Ramos (cell line): ENCODE measurements at regions not wholly inside any gene's neighbourhood (a gene's known extent, or its start where the extent isn't known, plus 50 kb on each side); places are given as distances from the start of the nearest gene placed in this dataset.

Experiments
- in situ Hi-C: fragments of 300-500 bp; cut with MboI; formaldehyde crosslinking; loops from one replicate; pipeline ENCODE4 v1.14.3; 2022; ENCODE audit warnings: low sequenced_read_pairs; ENCODE audit not compliant: unreplicated experiment

DNA sequence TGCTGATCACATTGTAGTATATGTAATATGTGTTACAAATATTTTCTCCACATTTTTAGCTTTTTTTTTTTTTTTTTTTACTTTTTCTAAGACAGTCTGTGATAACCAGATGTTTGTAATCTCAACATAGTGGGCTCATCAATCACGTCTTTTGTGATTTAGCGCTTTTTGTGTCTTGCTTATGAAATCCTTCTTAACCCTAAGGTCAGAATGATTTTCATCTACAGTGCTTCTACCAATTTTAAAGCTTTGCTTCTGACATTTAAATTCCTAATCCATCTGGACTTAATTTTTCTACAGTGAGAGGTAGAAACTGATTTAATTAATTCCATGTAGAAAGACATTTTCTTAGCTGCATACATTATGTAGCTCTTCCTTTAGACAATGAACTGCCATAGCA lies 626.4 kb downstream of the TNS3 start:
- in situ Hi-C loops, result no loop called here

DNA sequence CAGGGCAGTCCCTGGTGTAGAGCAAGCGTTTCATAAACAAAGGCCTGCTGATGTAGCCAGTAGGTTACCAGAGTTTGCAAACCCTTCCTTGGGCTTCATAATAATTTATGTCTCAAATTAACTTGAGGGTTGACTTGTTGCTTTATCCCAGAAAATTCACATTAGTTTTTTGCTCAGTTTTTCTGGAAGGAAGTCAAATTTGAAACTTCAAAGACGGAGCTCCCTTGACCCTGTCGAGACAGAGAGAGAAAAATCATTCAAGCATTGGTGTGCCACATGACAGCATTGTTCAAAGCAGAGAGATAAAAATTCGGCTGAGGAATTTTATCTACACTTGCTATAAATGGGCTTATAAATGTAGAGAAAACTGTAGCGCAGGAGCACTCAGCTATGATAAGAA lies 627.7 kb downstream of the TNS3 start:
- in situ Hi-C loops, result no loop called here

DNA sequence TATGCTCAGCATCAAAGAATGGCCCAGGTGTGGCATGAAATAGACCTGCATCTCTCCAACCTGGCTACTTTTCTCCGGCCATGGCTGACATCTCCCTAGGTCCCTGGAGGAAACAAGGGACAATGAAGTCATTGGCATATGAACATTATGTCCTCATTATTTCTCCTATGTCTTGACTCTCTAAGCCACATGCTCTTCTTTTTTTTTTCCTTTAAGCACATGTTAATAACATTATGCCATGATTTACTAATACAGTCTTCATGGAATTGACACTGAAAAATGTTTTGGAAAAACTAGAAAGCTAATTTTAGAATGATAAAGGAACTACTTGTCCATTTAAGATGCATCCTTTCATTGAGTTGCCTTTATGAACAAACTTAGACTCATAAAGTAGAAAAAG lies 628.9 kb downstream of the TNS3 start:
- in situ Hi-C loops, result no loop called here

DNA sequence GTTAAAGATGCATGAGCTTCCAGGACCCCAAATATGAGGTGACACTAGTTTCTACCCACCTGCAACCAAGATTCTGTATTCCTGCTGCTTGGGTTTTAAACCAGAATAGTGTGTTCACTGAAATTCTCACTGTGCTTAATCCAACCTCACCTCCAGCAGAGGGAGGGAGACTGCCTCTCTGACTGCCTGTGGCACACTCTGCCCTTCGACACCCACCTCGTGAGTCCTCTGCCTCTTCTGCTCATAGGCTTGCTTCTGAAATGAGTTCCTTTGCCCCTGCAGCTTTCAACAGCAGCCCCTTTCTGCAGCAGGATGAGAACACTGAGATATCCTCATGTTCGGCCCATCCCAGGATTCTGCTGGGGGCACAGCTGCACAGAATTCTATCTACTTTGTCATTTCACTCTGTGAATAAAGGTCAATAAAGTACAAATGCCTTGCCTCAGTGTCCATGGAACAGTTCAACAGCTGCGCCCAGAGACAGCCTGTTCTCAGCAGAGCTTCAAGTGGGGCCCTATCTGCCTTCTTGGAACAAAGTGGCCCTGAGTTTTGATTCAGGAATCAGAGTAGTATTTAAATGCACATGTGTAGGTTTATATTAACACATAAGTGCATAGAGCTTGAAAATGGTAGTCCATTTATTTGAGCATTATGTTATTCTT lies 632.5 kb downstream of the TNS3 start:
- in situ Hi-C loops, result no loop called here

DNA sequence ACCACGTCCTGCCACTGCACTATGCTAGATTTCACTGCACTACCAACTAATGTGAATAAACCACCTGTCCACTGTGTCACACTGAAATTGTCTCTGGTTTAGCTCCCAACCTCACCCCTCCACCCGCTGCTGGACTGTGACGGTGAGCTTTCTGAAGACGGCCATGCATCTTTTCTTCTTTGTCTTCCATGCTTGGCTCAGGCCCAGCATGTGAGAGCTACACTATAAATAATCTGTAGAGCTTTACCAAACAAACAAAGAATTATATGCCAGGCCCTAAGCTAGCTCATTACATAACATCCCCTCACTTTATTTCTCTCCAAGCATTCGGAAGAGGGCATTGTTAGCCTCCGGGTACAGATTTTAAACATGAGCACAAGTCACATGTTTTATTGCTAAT lies 633.2 kb downstream of the TNS3 start:
- in situ Hi-C loops, result no loop called here

DNA sequence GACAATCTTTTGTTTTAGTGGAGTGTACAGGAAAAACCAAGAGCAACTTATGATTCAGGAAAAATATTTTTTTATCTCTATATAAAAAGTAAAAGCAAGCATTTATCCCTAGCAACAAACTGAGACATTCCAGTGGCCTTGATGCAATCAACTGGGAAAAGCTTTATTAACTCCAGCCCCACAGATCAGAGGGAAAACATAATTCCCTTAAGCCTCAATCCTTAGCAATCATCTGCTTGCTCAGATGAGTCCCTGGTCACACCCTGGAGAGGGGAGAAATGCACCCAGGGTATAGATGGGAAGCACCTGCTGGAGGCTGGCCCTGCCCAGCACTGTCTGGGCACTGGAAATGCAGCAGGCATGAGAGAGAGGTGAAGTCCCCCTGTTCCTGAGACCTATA lies 636.6 kb downstream of the TNS3 start:
- in situ Hi-C loops, result no loop called here

DNA sequence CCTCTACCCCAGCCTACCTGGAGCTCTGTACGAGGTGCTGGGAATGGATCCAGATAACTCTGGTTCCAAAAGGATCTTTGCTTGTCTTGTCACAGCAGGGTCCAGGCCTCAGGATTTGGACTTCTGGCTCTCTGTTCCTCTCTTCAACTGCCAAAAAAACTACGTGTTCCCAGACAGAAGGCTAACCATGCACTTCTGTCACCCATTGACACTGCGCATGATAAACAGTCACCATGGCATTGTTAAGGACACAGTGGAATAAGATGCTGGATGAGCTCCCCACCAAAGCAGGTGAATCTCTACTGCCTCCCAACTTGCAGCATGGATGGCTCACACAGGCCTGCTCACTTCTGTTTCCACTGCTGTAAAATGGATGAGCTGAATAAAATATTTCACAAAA lies 637.9 kb downstream of the TNS3 start:
- in situ Hi-C loops, result no loop called here

DNA sequence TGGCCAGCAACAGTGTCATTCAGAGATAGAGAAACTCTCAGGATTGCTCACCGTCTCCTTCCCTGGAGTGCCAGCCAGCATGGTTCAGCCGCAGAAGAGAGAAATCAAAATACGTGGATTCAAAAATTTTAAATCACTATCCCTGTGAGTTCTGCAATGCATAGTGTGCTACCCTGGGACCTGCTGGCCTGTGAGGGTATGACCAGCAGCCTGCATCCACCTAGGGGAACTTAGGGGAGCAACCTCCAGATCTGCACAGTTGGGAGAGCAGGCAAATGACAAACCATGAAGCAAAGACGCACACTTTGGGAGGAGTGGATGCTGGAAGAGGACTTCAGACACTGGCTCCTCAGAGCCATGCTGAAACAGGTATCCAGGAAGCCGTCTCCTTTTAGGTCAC lies 639.3 kb downstream of the TNS3 start:
- in situ Hi-C loops, result no loop called here

DNA sequence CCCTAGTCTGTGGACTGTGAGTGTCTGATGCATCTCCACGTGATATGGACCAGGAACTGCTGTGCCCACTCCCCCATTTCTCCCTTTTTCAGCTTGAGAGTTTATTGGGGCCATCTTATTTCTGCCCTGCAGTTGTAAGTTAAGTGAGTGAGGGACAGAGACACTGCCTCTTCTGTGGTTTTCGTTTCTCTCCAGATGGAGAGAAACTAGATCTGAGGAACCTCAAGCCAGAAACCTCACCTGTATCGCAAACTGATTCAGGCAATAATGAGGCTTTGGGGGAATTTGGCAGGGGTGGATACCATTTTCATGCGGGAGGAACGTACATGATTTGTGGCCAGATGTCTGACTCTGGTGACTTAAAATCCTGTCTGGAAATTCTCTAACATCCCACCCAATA lies 641.7 kb downstream of the TNS3 start:
- in situ Hi-C loops, result no loop called here

DNA sequence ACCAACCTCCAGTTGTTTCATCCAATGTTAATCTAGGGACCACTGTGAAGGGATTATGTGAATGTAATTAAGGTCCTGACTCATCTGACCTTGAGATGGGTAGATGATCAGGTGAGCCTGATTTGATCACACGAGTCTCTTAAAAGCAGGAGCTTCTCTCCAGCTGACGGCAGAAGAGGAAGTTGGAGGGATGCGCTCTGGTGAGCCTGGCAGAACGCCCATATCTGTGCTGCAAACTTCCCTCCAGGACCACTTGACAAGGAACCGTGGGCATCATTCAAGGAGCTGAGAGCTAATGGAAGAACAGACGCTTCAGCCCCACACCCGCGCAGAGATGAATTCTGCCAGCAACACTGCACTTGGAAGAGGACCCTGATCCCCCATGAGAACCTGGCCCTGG lies 642.4 kb downstream of the TNS3 start:
- in situ Hi-C loops, result no loop called here

DNA sequence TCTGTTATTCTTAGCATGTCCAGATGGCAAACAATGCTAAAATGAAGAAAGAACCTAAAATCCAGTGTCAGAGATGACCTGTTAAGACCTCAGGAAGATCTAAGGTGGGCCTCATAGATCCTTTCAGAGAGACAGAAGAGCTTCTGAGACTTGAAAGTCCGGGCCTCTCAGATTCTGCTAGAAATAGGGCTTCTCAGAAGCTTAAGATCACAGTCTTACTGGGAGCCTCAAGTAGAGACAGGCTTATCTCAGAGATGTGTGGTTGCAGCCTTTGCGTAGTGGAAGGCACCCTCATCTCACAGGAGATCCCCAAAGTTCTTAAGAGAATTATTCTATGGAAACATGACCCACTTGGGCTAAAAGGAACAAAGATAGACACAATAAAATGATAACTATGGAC lies 642.8 kb downstream of the TNS3 start:
- in situ Hi-C loops, result no loop called here

DNA sequence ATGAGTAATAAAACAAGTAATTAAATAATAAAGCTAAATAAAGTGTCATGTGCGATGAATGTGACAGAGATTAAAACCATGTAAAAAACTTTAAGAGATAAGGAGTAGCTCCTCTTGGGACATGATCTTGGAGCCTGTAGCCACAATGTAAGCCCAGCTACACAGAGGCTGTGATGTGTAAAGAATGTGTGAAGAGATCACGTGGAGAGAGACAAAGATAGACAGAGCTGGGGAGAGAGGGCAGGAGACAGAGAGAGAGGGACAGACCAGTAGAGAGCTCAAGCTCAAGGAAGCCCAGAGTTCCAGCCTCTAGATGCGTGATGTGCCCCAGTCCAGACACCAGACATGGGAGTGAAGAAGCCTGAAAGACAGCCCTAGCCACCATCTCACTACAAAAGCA lies 644.1 kb downstream of the TNS3 start:
- in situ Hi-C loops, result no loop called here

DNA sequence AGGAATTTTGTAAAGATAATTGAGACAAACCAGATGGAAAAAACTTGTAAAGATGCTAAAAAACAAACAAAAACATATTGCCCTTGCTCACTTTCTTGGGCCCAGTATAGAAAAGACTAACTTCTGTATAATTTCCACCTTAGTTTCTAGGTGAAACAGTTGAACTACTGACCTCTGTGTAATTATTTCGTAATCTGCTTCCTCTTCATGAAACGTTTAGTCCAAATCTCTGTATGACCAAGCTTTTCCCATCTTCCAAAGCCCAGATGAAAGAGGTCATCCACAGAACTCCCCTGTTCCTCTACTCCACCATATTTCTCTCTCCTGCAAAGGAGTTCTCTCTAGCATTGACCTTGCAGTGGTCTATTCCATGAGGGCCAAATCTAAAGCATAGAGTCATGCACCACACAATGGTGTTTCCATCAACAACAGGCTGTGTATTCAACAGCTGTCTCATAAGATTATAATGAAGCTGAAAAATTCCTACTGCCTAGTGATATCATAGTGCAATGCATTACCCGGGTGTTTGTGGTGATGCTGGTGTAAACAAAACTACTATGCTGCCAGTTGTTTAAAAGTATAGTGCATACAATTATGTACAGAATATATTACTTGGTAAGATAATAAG lies 647.6 kb downstream of the TNS3 start:
- in situ Hi-C loops, result no loop called here

DNA sequence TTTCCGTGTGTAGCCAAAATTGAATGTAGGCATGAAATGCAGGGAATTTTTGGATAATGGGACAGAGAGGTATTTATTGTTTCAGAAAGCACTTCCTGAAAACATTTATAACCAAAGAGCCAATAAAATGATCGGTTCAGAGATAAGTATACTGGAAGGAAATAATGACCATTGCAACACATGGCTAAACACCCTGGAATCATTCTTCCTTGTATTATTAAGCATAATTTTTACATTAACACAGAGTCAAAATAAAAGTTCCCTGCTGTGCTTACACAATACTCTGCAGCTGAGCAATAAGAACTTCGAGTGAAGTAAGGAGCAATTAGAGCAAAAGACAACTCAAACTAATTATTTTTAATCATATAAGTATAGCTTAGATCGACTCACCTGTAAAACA lies 648.3 kb downstream of the TNS3 start:
- in situ Hi-C loops, result no loop called here

DNA sequence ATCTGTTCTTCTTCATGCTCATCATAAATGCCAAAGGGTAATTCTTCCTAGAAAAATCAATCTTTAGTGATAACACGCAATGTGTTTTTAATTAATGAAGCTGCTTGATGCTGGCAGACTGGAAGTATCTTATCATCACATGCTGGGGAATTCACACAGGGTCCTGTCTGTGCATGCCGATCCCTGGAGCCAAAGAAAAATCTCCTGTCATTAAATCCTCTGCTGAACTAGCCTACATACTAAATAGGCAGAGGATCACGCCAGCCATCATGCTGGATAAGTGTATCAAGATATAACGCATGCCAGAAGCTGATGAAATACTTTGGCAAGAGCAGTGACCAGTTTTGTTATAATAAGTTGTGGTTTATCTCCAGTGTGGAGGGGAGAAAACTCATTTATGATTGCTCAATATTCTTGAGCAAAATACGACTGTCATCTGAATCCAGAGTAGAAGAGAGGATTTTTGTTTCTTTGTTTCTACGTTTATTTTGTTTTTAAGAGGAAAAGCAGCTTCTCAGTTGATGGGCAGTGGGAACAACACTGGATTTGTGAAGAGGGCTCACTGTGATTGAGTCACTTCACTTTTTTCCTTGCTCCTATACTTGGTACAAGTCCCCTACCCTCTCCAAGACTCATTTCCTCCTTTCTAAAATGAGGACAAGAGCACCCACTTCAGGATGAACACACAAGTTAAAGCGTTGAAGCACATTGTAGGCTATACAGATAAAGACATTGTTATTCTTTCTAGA lies 649.1 kb downstream of the TNS3 start:
- in situ Hi-C loops, result no loop called here

DNA sequence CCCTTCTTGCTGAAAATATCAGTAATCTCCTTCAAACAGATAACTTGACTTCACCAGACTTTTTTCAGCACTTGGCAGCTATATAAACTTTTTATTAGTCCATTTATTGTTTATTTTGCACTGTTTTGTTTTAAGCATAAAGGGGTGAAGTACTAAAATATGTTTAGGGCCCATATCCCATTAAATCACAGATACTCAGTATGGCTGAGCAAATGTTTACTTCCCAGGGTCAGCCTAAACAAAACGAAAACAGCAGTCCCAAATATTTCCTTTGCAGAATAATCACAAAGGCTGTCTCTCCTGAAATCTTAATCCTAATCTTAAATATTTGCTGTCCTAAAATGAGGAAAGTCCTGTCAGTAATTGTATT lies 649.6 kb downstream of the TNS3 start:
- in situ Hi-C loops, result no loop called here

DNA sequence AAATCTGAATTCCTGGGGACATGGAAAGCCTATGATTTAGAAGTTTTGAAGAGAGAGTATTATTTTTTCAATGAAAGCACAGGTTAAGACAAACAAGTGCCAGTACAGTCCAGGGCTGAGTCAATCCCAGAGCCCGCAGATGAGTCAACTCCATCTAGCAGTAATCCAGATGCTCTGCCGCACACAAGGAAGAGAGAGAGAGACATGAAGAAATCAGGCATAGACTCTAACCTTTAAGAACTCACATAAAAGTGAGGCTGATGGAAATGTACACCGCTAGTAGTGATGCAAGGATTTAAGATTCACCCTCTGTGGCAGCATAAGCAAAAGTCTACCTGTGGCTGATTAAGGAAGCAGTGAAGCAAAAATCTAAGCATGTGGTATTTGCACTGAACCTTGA lies 651.5 kb downstream of the TNS3 start:
- in situ Hi-C loops, result no loop called here

DNA sequence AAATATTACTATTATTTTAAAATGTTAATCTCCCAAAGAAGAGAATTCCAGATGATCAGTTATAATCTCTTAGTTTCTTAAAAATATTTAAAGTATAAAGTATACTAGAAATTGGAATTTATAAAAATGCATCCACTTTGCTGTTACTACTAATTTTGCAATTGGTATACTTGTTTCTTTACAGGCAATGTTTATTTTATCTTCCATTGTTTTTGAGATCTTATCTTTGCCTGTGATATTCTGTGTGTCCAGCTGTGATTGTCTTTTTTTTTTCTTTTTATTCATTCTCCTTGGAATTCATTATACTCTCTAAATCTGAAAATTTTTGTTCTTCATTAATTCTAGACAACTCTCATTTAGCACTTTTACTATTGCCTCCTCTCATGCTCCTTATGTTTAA lies 652.6 kb downstream of the TNS3 start:
- in situ Hi-C loops, result no loop called here

DNA sequence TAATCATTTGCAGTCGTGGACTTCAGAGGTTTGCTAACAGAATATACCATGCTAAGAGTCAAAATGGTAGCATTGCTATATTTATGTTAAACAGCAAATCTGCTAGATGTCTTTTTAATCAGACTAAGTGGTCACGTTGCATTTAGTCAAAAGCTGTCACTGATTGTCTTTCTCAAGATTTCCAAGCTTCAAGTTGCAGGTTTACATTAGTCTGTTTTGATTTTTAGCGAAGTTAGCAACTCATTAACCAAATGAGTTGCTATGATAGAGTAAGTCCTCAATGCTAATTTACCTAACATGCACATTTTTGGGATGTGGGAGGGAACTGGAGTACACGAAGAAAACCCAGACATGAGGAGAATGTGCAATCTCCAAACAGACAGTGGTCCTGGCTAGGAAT lies 653.2 kb downstream of the TNS3 start:
- in situ Hi-C loops, result no loop called here

DNA sequence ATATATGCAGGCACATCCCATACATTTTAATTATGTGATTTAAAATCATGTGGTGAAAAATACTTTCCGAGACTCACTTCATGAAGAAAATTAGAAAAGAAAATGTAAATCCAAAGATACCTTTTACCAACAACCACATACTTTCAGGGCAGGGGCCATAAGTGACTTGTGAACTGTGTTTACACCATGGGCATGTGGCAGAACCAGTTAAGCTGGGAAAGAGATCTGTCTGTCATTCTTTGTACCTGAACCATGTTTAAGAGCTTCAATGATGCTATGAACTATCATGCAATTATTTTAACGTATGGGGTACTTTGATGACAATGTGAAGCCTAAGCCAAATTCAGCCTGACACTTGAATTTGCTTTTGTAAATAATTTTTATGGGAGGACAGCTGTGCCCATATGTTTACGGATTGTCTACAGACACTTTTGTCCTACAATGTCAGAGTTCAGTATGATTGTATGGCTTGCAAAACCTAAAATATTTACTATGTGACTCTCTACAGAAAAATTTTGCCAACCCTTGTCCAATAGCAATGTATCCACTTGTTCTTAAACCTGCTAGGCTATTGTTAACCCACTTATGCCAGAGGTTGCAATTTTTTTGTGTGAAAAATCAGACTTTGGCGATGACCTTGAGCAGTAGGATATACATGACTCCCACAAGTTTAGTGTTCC lies 654.6 kb downstream of the TNS3 start:
- in situ Hi-C loops, result no loop called here

DNA sequence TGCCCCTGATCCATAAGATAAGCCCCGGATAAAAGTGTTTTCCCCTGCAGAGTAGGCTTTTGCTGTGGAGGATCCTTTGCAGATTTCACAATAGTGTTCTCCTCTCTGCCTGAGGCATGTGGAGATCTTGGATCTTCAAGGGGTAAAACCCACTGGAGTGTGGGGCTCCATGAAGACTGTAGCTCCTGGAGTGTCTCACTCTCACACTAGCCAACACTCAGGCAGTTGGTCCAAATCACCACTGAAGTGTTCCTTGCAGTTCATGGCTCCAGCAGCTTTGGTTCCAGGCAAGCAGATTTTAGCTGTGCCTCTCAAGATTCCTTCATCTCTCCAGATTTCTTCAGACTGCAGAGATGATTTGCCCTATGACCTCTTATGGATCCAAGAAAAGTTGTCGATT lies 665.3 kb downstream of the TNS3 start:
- in situ Hi-C loops, result no loop called here
